HG02763 (cell line): ENCODE measurements at regions not wholly inside any gene's neighbourhood (a gene's known extent, or its start where the extent isn't known, plus 50 kb on each side); places are given as distances from the start of the nearest gene placed in this dataset.
"Not testable (repeated sequence)": the region's sequence is repeated elsewhere in the genome, so short reads cannot be mapped to it uniquely, and the experiment has no call there.

ENCODE experiments used
- ATAC-seq: cut with Tn5 transposase; IDR thresholded peaks from one replicate; pipeline ENCODE4 v1.9.1; 2021; ENCODE audit warnings: mild to moderate bottlenecking, moderate library complexity; ENCODE audit not compliant: unreplicated experiment

DNA sequence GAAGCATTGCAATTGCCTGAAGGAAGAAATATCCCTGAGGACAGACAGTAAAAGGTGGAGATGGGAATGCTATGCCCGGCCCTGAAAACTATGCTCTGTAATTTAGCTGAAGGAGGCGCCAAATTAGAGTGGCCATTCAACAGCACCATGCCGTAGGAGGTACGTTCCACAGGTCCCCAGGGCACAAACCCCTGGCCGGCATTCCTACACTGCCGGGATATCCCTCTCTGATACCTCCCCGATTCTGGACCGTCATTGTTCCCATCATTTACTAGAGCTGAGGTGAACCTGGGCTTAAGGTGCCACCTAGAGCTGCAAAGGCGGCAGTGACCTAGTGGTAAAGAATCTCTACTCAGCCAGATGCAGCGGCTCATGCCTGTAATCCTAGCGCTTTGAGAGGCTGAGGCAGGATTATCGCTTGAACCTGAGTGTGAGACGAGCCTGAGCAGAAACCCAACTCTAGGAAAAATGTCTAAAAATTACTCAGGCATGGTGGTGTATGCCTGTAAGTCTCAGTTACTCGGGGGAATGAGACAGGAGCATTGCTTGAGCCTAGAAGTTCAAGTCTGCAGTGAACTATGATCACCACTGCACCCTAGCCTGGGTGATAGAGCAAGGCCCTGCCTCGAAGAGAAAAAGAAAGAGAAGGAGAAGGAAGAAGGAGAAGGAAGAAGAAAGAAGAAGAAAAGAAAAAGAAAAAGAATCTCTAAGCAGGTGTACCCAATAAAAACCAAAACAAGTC, 53.0 kb upstream of the TNKS2 start:
- no peak for ATAC-seq

DNA sequence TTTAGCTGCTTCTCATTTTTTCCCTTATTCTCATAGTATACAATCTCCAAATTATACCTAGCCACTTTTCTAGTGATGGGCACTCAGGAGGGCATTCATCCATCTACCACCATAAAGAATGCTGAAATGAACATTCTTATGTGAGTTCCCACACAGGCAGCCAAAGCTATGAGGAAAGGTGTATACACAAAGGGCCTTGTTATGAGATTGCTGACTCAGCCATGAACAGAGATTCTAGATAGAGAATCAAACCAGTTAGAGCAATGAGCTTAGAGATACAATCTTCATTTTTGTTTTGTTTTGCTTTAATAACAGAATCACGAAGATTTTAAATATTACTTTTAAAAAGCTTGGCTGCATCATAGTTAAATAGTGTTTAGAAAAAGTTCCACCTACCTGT, 54.8 kb upstream of the TNKS2 start:
- no peak for ATAC-seq

DNA sequence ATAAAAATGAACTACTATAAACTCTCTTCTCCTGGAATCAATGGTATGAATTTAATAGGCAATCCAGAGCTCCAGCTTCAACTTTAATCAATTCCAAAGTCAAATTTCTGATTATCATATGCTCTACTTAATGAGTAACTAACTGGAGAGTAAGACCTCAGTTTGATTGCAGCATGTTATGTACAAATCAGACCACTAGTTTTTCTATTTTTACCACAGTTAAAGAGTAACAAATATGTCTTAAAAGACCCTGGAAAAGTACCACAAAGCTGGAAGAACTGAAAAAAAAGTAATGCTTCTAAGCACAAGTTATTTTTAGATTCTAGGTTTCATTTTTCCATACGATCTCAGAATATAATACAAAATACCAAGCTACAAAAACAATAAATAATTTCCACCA, 56.0 kb upstream of the TNKS2 start:
- ATAC-seq = no peak

DNA sequence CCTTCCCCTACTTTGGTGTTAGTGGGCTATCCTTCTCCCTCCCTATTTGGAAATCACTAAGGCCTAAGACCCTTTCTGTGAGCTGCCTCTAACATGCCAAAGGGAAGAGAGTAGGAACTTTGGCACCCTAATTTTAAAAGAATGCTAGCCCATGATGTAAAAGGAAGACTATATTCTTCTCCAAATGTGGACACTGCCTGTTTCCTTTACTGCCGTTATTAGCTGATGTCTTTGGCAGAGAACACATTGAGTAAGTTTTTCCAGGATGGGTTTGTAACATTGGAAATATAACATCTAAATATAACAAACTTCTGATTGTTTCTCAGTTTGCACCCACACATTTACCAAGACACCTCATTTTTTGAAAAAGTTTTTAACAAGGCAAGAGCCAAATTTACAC, 56.9 kb upstream of the TNKS2 start:
- no peak for ATAC-seq

DNA sequence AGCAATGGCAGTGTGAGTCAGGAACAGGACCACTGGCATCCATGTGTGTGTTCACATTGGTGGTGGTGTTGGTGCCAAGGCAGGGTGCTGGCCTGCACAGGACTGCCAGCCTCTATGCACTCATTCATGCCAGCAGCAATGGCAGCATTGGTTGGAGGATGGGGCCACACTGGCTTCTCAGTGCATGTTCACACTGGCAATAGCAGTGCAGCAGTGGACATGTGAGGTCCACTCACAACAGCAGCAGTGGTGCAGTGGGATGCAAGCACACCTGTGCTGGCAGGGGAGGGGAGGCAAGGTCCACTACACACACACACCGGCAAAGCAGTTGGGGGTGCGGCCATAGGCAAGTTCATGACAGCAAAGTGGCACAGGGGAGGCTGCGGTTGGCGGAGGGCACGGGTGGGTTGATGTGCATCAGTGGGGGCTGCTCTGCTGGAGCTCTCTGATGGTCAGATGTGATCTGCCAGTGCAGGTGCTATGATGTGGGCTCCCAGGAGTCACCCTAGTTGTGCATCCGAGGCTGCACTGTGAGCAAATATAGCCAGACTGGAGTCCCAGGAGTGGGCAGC, 57.8 kb upstream of the TNKS2 start:
- no peak for ATAC-seq

DNA sequence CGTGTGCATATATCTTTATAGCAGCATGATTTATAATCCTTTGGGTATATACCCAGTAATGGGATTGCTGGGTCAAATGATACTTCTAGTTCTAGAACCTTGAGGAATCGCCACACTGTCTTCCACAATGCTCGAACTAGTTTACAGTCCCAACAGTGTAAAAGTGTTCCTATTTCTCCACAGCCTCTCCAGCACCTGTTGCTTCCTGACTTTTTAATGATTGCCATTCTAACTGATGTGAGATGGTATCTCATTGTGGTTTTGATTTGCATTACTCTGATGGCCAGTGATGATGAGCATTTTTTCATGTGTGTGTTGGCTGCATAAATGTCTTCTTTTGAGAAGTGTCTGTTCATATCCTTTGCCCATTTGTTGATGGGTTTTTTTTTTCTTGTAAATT, 66.0 kb upstream of the TNKS2 start:
- ATAC-seq = not testable (repeated sequence)

DNA sequence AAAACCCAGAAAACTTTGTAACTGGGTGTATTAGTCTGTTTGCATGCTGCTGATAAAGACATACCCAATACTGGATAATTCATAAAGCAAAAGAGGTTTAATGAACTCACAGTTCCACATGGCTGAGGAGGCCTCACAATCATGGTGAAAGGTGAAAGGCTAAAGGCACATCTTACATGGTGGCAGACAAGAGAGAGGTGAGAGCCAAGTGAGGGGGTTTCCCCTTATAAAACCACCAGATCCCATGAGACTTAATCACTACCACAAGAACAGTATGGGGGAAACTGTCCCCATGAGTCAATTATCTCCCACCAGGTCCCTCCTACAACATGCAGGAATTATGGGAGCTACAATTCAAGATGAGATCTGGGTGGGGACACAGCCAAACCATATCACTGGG, 68.9 kb upstream of the TNKS2 start:
- not testable (repeated sequence) for ATAC-seq

DNA sequence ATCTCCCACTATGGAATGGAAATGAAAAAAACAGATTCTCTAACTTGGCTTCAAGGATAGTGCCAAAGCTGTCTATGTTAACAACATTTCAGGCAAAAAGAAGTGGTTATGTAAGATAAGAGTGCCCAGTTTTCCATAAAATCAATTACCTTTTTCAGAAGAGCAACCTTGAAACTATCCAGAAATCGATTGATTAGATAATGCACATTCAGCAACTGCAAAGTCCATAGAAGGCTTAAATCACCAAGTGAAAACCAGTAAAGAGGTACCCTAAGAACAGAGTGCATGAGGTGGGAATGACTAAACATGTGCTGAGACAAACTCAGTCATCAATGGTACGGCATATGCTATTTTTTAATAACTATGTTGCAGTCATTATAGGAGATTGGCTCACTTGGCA, 71.9 kb upstream of the TNKS2 start:
- ATAC-seq = no peak

DNA sequence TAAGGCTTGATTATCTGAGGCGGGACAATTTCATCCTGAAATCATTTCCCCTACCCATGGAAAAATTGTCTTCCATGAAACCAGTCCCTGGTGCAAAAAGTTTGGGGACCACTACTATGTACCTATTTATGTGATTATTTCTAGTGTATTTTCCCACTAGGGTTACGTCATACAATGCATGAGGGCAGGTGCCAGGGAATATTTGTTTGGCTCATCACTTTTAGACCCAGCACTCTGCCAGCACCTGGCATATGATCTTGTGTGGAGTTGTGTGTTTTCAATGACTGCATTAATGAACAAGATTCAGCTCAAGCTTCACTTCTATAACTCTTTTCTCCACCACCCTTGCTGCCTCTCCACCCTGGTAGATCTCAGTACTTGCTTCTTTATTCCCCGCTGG, 73.3 kb upstream of the TNKS2 start:
- no peak for ATAC-seq

DNA sequence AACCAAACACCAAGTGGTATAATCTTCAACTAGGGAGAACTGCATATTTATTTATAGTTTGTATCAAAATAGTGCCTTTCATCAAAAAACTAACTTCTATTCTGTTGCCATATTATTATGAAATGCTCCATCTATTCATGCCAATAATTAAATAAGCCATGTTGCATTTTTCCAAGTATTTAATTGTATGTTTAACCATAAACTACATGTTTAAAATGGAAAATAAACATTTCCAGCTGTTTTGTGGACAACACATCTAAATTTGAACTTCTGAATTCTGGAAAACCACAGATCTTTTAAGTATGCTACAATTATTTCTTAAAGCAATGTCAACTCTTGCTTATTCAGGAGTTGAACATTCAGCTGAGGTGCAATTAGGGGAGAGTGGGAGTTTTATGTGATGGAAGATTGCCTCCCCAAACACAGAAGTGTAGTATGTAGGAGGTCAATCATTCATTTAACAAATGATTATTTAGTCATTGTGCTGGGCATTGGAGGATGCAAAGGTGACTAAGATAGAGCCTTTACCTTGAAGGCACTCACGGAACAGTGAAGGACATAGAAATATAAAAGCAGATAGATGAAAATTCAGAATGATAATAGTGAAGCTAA, 80.7 kb upstream of the PPP1R3C start:
- ATAC-seq = no peak

DNA sequence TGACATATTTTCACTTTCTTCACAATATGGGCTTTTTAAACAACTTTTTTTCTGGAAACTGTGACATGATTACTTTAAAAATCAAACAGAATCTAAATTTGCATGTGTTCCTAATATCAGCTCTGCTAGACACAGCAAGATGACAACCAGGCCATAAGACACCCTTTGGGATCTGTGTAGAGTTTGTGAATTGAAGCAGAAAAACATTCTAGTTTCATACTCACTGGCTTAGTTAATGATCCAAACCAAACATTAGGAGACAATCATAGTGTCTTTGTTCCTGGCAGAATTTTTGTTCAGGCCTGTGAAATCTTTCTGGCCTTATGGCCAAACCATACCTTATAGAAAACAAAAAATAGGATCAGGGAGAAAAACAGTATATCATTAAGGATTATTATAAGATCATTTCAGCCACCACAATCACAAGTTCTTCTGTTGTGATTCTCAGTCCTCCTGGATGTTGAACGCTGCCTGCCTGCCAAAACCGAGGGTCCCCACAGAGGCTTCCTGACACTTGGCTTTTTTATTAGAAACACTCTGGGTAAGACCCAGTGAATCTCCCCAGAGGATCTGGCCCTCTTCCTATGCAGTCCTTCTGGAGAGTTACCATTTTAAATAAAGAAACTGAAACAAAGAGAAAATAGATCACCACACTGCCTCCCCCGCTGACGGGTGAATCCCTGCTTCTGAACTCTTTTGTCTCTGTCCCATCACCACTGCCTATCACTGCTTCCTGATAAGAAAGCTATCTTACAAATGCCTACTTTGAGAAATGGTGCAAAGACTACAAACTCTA, 79.2 kb upstream of the PPP1R3C start:
- ATAC-seq = peak; percentile 74

DNA sequence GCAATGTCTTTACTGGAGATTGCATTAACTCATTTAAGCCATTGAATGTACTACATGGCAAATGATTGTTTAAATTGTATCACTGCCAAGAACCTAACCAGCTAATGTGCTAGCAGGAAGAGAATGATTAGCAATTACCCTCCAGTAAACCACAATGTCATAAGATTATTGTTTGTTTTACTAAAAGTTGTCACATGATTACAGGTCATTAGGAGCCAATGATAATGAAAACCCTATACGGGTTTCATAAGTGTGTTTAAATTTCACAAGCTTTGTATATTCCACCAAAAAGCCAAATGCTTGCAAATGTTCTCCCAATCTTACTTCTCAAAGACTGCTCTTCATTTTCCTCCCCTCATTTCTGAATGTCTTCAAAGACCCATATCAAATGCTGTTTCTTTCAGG, 76.5 kb upstream of the PPP1R3C start:
- no peak for ATAC-seq

DNA sequence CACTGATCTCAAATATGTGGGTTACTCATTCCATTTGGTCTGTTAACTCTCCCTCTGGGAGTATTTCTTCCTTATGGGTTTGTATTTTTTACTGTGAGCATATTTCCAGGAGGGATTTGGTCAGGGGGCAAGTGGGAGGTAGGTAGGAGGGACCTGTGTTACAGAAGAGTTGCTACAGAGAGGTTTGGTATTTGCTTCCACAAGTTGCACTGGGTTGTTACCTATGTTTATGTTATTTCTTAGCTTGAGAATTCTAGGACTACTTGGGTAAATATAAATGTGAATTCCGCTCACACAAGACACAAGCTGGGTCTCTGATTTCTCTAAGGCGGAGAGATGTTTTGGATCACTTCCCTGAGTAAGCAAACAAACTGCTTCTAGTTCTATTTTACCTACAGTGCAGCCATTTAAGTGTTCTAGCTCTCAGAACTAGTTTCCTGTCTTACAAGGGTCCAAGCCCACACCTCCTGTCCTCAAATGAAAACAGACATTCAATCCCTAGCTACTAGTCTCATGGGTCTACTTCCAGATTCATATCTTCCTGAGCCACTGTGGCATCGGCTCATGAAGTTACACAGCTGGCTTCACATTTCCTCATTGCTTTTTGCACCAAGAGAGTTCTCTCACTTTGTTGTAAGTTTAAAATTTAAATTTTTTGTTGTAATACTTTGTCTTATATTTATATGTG, 75.4 kb upstream of the PPP1R3C start:
- no peak for ATAC-seq

DNA sequence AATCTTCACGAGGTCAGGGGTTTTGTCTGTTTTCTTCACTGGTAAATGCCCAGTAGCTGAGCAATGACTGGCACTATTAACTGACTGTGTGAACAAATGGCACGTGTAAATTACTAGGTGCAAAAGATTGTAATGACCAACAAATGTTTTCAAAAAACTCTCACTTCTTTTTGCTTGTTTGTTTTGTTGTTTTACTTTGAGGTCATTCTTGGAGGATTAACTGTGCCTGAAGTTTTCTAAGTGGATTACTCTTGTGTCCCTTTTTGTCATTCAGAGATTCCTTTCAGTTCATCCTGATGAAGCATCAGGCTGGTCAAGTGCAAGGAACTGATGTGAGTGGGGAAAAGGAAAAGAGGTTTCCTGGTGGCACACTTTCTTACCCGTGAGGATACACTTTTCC, 74.4 kb upstream of the PPP1R3C start:
- no peak for ATAC-seq

DNA sequence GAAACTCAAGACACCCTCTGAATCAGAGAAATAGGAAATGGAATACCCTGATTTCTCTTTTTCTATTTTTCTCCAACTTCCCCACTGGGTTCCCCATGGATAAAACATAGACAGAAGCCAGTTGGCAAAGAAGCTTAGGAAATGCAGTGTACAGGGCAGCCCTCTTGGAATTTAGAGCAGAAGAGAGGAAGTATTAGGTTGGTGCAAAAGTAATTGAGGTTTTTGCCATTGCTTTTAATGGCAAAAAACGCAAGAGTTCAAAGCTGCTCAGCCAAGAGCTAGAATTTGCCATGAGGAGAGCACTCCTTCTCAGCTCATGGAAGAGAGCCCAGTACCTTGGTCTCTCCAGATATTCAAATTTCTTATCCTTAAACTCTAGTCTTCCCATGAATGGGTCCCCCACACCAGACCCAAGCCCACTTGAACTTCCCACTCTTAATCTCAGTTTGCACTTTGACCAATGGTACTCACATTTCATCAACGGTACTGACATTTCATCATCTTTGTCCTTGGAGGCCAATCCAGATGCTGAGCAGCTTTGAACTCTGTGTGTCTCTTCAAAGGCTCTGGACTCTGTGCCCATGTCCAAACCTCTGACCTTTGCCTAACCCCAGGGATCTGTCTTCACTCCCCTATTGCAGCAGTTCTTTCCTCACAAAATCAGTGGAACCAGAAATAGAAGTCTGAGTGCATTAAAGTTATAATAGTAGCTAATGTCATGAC, 73.2 kb upstream of the PPP1R3C start:
- no peak for ATAC-seq

DNA sequence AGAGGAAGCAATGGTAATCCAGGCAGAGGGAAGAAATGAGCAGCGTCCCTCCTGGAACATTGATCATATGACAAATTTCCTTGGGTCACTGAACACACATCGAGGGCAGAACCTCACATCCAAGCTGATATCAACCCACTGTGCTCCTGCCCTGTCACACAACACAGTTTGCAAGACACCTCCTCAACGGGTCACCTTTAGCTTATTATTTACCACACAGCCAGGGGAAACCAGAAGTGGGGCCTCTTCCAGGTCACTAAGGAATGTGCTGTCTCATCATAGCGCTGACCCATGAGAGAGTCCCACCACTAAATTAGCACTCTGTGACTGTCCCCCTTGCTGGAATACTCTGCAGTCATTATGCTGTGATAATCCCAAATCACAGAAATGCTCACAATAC, 69.7 kb upstream of the PPP1R3C start:
- no peak for ATAC-seq

DNA sequence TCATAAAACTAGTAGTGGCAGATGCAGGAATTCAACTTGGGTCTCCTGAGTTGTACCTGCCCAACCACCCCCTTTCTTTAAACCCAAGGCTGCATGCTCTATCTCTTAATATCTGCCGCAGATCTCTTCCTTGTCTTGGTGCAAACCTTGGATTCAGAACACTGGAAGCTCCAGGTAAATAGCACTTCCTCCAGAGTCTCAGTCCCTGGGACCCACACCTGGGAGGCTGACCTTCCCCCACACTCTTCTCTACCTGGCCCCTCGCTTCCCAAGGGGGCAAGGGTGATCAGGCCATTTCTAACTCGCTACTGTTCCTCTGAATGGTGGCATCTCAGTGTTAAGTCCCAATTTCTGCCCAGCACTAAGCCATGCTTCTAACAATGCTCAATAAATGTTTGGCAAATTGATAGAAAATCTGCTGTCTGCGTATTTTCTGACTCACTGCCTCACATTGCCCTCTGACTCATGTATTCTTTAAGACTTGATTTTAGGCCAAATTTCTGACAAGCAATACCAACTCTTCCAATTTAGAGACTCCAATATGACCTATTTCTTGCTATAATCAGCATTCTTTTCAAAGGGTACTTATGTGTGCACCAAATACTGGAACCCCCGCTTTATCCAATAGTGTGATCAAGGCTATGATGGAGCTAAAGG, 68.0 kb upstream of the PPP1R3C start:
- ATAC-seq = no peak

DNA sequence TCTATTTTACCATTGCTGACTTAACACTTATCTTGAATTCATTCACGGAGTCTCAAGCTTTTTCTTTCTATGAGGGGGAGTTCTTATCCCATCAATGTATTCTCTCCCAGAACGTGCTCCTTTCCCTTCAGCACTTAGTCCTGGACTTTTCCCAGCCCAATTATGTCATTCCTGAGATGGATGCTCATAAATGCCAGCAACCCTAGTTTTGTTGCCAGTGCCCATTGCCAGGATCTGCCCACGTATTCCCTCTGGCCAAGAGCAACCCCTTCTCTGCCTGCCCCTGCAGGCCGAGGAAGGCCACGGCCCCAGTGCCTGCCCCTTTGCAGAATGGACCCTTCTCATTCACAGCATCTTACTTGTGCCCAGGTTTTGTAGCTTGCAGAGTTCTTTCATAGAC, 67.4 kb upstream of the PPP1R3C start:
- no peak for ATAC-seq

DNA sequence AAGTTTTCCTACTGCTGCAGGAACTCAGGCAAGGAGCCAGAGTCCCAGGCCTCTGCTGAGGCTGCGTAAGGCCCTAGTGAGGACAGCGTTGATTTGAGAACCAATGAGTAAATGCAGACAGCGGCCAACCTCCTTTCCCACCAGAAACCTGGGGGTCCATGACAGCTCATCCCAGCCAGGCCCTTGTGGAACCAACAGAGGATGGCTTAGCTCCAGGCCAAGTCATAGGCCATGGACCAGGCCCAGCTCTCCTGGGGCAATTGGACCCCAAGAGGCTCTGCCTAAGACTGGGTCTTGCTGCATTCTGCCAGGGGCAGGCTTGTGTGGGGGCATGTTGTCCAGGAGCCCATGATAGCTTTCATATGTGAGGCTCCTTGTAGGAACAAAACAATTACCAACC, 65.4 kb upstream of the PPP1R3C start:
- ATAC-seq = no peak

DNA sequence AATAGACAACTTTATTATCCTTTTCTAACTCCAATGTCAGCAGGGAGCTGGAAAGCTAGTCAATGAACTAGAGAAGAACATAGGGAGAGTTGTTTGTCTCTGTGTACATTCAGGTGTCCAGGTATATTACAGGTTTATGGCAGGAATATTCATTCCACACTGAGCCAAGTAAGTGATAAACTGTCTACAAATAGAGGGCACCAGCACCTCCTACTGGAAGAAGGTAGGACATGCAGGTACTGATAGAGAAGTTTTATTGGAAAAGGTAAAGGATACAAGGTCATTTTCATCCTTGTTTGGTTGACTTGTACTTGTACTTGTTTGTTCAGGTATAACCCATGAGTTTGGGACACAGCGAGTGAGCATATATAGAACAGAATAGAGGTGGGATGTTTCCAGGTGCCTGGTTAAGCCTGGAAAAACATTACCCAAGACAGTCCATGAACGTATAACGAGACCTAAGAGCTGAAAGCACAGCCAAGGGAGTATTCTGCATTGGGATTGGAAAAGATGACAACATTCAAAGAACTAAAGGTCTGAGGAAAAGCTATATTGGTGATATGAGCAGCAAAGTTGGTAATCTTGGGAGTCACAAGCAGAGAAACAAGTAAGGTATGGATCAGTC, 61.4 kb upstream of the PPP1R3C start:
- ATAC-seq = no peak
